ENCODE measurements at regions not wholly inside any gene's neighbourhood (a gene's known extent, or its start where the extent isn't known, plus 50 kb on each side); places are given as distances from the start of the nearest gene placed in this dataset.

- no peak overlapping the region for H4K91ac ChIP-seq (ENCODE audit: insufficient read depth, low read depth, low read length)
- dilution Hi-C loops (cut with HindIII; ENCODE audit: low sequenced_read_pairs, unreplicated experiment): no loop called here
- DNase-seq (no peak), ATAC-seq (ENCODE audit: low read depth) (no peak)
- no CpG with 5 or more reads among the region's 2 CpGs for WGBS, 2 experiments (ENCODE audit: extremely low coverage in 2 of 2, insufficient read length in 1 of 2)
- POLR2A ChIA-PET (ENCODE audit: unreplicated experiment): no interaction called here
- no peak overlapping the region for H2AK5ac ChIP-seq (ENCODE audit: low read depth, low read length)
- no peak overlapping the region for H2BK15ac ChIP-seq (ENCODE audit: low read depth, low read length)
- no peak overlapping the region for H3K9ac ChIP-seq (ENCODE audit: low read depth, low read length)
- H3K9me1 ChIP-seq (ENCODE audit: insufficient read depth, low read length): no peaks in the 10 kb centered on the region
- H3K4me1 ChIP-seq (ENCODE audit: control insufficient read depth, insufficient read depth, low read length): no peaks in the 10 kb centered on the region
- no peak overlapping the region for H3K4me2 ChIP-seq (ENCODE audit: low read depth, low read length)
- TF ChIP-seq CTCF (conservative IDR thresholded peaks at IDR 0.05; ENCODE audit: low read depth, low read length): no peak
- TF ChIP-seq MAZ (IDR thresholded peaks at IDR 0.05; ENCODE audit: borderline replicate concordance, low read depth, low read length): no peak
- TF ChIP-seq ELK1 (IDR thresholded peaks at IDR 0.05; ENCODE audit: borderline replicate concordance, low read depth, low read length): no peak
- no peak for TF ChIP-seq CEBPB (IDR thresholded peaks at IDR 0.05; ENCODE audit: low read depth, low read length)
- TF ChIP-seq SMC3 (IDR thresholded peaks at IDR 0.05; ENCODE audit: low read depth, low read length): no peak
- no peak for TF ChIP-seq FOS (IDR thresholded peaks at IDR 0.05; ENCODE audit: low read depth, low read length)
- no peak for TF ChIP-seq RFX5 (IDR thresholded peaks at IDR 0.05; ENCODE audit: low read depth, low read length)
- TF ChIP-seq POLR2A (IDR thresholded peaks at IDR 0.05; ENCODE audit: low read depth, low read length): no peak
- TF ChIP-seq CHD1 (IDR thresholded peaks at IDR 0.05; ENCODE audit: low read depth, low read length): no peak
- no peak overlapping the region for H2BK20ac ChIP-seq (ENCODE audit: low read depth, low read length)
- no peaks in the 10 kb centered on the region; the same call in 1 of the 2 replicates for H3K27me3 ChIP-seq (ENCODE audit: control insufficient read depth, insufficient read depth, low read length)
- H2AK9ac ChIP-seq (replicated peaks; ENCODE audit: low read depth, low read length, poor library complexity): no peak overlapping the region
- no peak overlapping the region for H2AFZ ChIP-seq (replicated peaks; ENCODE audit: low read length, poor library complexity)
- H3K79me1 ChIP-seq (ENCODE audit: low read depth in 1 of 2, low read length in 2 of 2): no peaks in the 10 kb centered on the region
- H3K23ac ChIP-seq (ENCODE audit: low read depth, low read length): no peak overlapping the region
- H2BK120ac ChIP-seq (ENCODE audit: low read depth, low read length): no peak overlapping the region
- no peak overlapping the region for H4K5ac ChIP-seq (ENCODE audit: low read depth, low read length)
- BruUV-seq (replicated peaks): no TSS peak
- no peaks in the 10 kb centered on the region for H3K9me3 ChIP-seq (ENCODE audit: control insufficient read depth, insufficient read depth, low read length)
- no peaks in the 10 kb centered on the region for H4K20me1 ChIP-seq (ENCODE audit: insufficient read depth, low read length)
- H3K27ac ChIP-seq (ENCODE audit: insufficient read depth, low read length): no peak overlapping the region
- H3K4ac ChIP-seq (ENCODE audit: low read depth, low read length): no peak overlapping the region
- CTCF ChIA-PET: interaction anchor here (1.1 to 2.6 kb wide), 3 partner anchors 12 to 237 kb away, joined by 3 to 18 read pairs (median 7); no protein-coding TSS in a partner anchor
- intact Hi-C loops (cut with micrococcal nuclease): loop anchor here (1.0 kb wide), 1 partner anchor 198 kb away; no protein-coding TSS in a partner anchor
- no peaks in the 10 kb centered on the region for H3K36me3 ChIP-seq (ENCODE audit: control insufficient read depth, insufficient read depth, low read length)
- no peak overlapping the region for H3K14ac ChIP-seq (replicated peaks; ENCODE audit: low read depth, low read length)
- H3K18ac ChIP-seq (ENCODE audit: low read depth, low read length): no peak overlapping the region
- no peak overlapping the region for H4K8ac ChIP-seq (ENCODE audit: low read depth in 2 of 2, low read length in 2 of 2)
- in situ Hi-C loops (cut with MboI; ENCODE audit: low sequenced_read_pairs): loop anchor here (5.0 kb wide), 1 partner anchor 241 kb away; no protein-coding TSS in a partner anchor
- H3K4me3 ChIP-seq (ENCODE audit: insufficient read depth, low read depth, low read length): no peak overlapping the region
- H2BK5ac ChIP-seq (ENCODE audit: low read depth, low read length, poor library complexity, severe bottlenecking): no peak overlapping the region
- no peak overlapping the region for H3K56ac ChIP-seq (ENCODE audit: extremely low read depth, insufficient read depth, low read length)
Measured at GRCh38 chr4:169811476-169811875, 53.7 kb upstream of the HPF1 start.

Data from IMR-90 (cell line).